Smooth muscle cell (in vitro differentiated cells): ENCODE measurements at regions not wholly inside any gene's neighbourhood (a gene's known extent, or its start where the extent isn't known, plus 50 kb on each side); places are given as distances from the start of the nearest gene placed in this dataset.

ENCODE experiments used
- DNase-seq: peaks from one replicate; lab custom pipeline; 2025; ENCODE audit not compliant: unreplicated experiment; lab: John Stamatoyannopoulos, UW
- H2AFZ ChIP-seq: fragments of 200-600 bp; sonication (generic); 2 replicates; pipeline ENCODE4 v1.6.0; 2016; ENCODE audit warnings: antibody characterized with exemption, low read depth, mild to moderate bottlenecking
- H3F3A ChIP-seq: fragments of 200-600 bp; sonication (generic); 2 replicates; pipeline ENCODE4 v1.6.0; 2017; ENCODE audit warnings: antibody characterized with exemption, low read depth
- H3K27ac ChIP-seq: fragments of 200-600 bp; sonication (generic); 2 replicates; pipeline ENCODE4 v1.5.1; 2016; ENCODE audit warnings: low read depth, mild to moderate bottlenecking
- H3K27me3 ChIP-seq: fragments of 200-600 bp; sonication (generic); 2 replicates; pipeline ENCODE4 v1.6.1; 2016; ENCODE audit warnings: low read depth, mild to moderate bottlenecking
- H3K36me3 ChIP-seq: fragments of 200-600 bp; sonication (generic); 2 replicates; pipeline ENCODE4 v1.5.1; 2016; ENCODE audit warnings: low read depth
- H3K4me1 ChIP-seq: fragments of 200-600 bp; sonication (generic); 2 replicates; pipeline ENCODE4 v1.5.1; 2016; ENCODE audit warnings: low read depth
- H3K4me2 ChIP-seq: fragments of 200-600 bp; sonication (generic); 2 replicates; pipeline ENCODE4 v1.6.0; 2016; ENCODE audit warnings: mild to moderate bottlenecking
- H3K4me3 ChIP-seq: fragments of 200-600 bp; sonication (generic); 2 replicates; pipeline ENCODE4 v1.5.1; 2016; ENCODE audit warnings: mild to moderate bottlenecking
- H3K79me2 ChIP-seq: fragments of 200-600 bp; sonication (generic); 2 replicates; pipeline ENCODE4 v1.6.0; 2016; ENCODE audit warnings: low read depth, mild to moderate bottlenecking
- H3K9ac ChIP-seq: fragments of 200-600 bp; sonication (generic); 2 replicates; pipeline ENCODE4 v1.6.0; 2016; ENCODE audit warnings: low read depth
- H3K9me3 ChIP-seq: fragments of 200-600 bp; sonication (generic); replicated peaks from 2 replicates; pipeline ENCODE4 v1.5.1; 2016; ENCODE audit warnings: low read depth
- H4K20me1 ChIP-seq: fragments of 200-600 bp; sonication (generic); 2 replicates; pipeline ENCODE4 v1.6.0; 2016; ENCODE audit warnings: low read depth
- CTCF ChIP-seq: fragments of 200-600 bp; sonication (generic); IDR thresholded peaks from 2 replicates; pipeline ENCODE4 v1.5.1; 2017; ENCODE audit warnings: borderline replicate concordance, mild to moderate bottlenecking, antibody characterized with exemption; ENCODE audit not compliant: insufficient read depth, poor library complexity, severe bottlenecking
- WGBS: methylation state at CpG from one replicate; pipeline ENCODE4 v1.1.7; 2016; ENCODE audit warnings: low lambda C conversion rate; 5-methylcytosine and 5-hydroxymethylcytosine counted together

GRCh38 chr5:133715216-133715615, 102.9 kb upstream of the FSTL4 start:
- H2AFZ ChIP-seq, result no peak overlapping the region
- H3K27ac ChIP-seq, result no peak overlapping the region
- H3K79me2 ChIP-seq, result no peaks in the 10 kb centered on the region
- DNase-seq, result no peak
- H3K4me1 ChIP-seq, result no peaks in the 10 kb centered on the region
- H3K4me2 ChIP-seq, result no peak overlapping the region
- H3F3A ChIP-seq, result no peaks in the 10 kb centered on the region
- TF ChIP-seq CTCF, result no peak
- no peak overlapping the region for H3K4me3 ChIP-seq
- no peak overlapping the region for H3K9ac ChIP-seq
- H3K36me3 ChIP-seq, result no peaks in the 10 kb centered on the region
- no peaks in the 10 kb centered on the region for H3K9me3 ChIP-seq
- no peaks in the 10 kb centered on the region for H3K27me3 ChIP-seq
- H4K20me1 ChIP-seq, result no peaks in the 10 kb centered on the region

- no peak for TF ChIP-seq CTCF
- WGBS, result 56% methylated on average over 12 of the region's 12 CpGs
- Histone ChIP-seq H2AFZ (no peak overlapping the region), H3F3A (no peaks in the 10 kb centered on the region), H3K27me3 (no peaks in the 10 kb centered on the region), H3K9me3 (no peaks in the 10 kb centered on the region), H4K20me1 (no peaks in the 10 kb centered on the region), H3K4me2 (no peak overlapping the region), H3K4me1 (no peaks in the 10 kb centered on the region), H3K36me3 (no peaks in the 10 kb centered on the region), H3K4me3 (no peak overlapping the region), H3K79me2 (no peaks in the 10 kb centered on the region), H3K9ac (no peak overlapping the region), H3K27ac (no peak overlapping the region)
- DNase-seq, result no peak
These were observed 102.0 kb upstream of the FSTL4 start for GRCh38 chr5:133714161-133714915.

GRCh38 chr5:133713751-133714150, 101.4 kb upstream of the FSTL4 start:
- no peak for TF ChIP-seq CTCF
- H2AFZ ChIP-seq, result no peak overlapping the region
- H3F3A ChIP-seq, result no peaks in the 10 kb centered on the region
- H3K36me3 ChIP-seq, result no peaks in the 10 kb centered on the region
- no peak overlapping the region for H3K4me2 ChIP-seq
- no peaks in the 10 kb centered on the region for H3K27me3 ChIP-seq
- H4K20me1 ChIP-seq, result no peaks in the 10 kb centered on the region
- no peak overlapping the region for H3K9ac ChIP-seq
- WGBS, result 84% methylated on average over 6 of the region's 6 CpGs
- H3K4me3 ChIP-seq, result no peak overlapping the region
- no peaks in the 10 kb centered on the region for H3K9me3 ChIP-seq
- H3K79me2 ChIP-seq, result no peaks in the 10 kb centered on the region
- H3K27ac ChIP-seq, result no peak overlapping the region
- no peaks in the 10 kb centered on the region for H3K4me1 ChIP-seq
- DNase-seq, result no peak

GRCh38 chr5:133713209-133713608, 100.9 kb upstream of the FSTL4 start:
- Histone ChIP-seq H3K27me3 (no peaks in the 10 kb centered on the region), H2AFZ (no peak overlapping the region), H3K4me3 (no peak overlapping the region), H3F3A (no peaks in the 10 kb centered on the region), H3K9me3 (no peaks in the 10 kb centered on the region), H3K79me2 (no peaks in the 10 kb centered on the region), H3K4me2 (no peak overlapping the region), H3K36me3 (no peaks in the 10 kb centered on the region), H3K9ac (no peak overlapping the region), H3K27ac (no peak overlapping the region), H3K4me1 (no peaks in the 10 kb centered on the region), H4K20me1 (no peaks in the 10 kb centered on the region)
- no peak for DNase-seq
- TF ChIP-seq CTCF, result no peak
